Keratinocyte (primary cell): ENCODE measurements at regions not wholly inside any gene's neighbourhood (a gene's known extent, or its start where the extent isn't known, plus 50 kb on each side); places are given as distances from the start of the nearest gene placed in this dataset.

ENCODE experiments used
- EZH2 ChIP-seq: IDR thresholded peaks from one replicate; pipeline ENCODE4 v1.6.1; 2012; ENCODE audit warnings: inconsistent platforms, mild to moderate bottlenecking, low read length, moderate library complexity
- TF ChIP-seq, protein P1 (sequence below), 3 experiments: IDR thresholded peaks in 1 of 3; conservative IDR thresholded peaks in 1 of 3; optimal IDR thresholded peaks in 1 of 3; 2 replicates in 2 of 3; 3 replicates in 1 of 3; pipeline versions ENCODE3 to v1.5.1; 2011; ENCODE audit warnings: low read length in 3 of 3, mild to moderate bottlenecking in 3 of 3, moderate library complexity in 2 of 3, control low read depth in 1 of 3, inconsistent platforms in 1 of 3; ENCODE audit not compliant: insufficient read depth in 2 of 3; ENCODE audit errors: extremely low read depth in 1 of 3

DNA sequence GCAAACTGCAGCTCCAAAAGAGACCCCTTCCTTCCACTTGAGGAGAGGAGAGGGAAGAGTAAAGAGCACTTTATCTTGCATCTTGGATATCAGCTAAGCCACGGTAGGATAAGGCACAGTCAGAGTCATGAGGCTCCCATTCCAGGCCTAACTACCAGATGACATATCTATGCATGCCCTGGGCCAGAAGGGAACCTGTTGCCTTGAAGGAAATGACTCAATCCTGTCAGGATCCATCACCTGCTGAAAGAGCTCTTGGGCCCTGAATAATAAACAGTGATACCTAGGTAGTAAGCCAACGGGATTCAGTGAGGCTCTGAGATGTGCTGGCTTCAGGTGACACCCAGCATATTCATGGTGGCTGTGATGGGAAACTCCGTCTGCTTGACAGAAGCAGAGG is 118.5 kb upstream of the EPHA3 start:
- no peak for TF ChIP-seq EZH2
- TF ChIP-seq, protein P1, sequence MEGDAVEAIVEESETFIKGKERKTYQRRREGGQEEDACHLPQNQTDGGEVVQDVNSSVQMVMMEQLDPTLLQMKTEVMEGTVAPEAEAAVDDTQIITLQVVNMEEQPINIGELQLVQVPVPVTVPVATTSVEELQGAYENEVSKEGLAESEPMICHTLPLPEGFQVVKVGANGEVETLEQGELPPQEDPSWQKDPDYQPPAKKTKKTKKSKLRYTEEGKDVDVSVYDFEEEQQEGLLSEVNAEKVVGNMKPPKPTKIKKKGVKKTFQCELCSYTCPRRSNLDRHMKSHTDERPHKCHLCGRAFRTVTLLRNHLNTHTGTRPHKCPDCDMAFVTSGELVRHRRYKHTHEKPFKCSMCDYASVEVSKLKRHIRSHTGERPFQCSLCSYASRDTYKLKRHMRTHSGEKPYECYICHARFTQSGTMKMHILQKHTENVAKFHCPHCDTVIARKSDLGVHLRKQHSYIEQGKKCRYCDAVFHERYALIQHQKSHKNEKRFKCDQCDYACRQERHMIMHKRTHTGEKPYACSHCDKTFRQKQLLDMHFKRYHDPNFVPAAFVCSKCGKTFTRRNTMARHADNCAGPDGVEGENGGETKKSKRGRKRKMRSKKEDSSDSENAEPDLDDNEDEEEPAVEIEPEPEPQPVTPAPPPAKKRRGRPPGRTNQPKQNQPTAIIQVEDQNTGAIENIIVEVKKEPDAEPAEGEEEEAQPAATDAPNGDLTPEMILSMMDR (optimal IDR thresholded peaks at IDR 0.05 in 1 of 3, IDR thresholded peaks at IDR 0.05 in 1 of 3, conservative IDR thresholded peaks at IDR 0.05 in 1 of 3; ENCODE audit: extremely low read depth in 1 of 3, insufficient read depth in 2 of 3, low read length in 3 of 3) = no peak
